ENCODE measurements at regions not wholly inside any gene's neighbourhood (a gene's known extent, or its start where the extent isn't known, plus 50 kb on each side); places are given as distances from the start of the nearest gene placed in this dataset.

DNA sequence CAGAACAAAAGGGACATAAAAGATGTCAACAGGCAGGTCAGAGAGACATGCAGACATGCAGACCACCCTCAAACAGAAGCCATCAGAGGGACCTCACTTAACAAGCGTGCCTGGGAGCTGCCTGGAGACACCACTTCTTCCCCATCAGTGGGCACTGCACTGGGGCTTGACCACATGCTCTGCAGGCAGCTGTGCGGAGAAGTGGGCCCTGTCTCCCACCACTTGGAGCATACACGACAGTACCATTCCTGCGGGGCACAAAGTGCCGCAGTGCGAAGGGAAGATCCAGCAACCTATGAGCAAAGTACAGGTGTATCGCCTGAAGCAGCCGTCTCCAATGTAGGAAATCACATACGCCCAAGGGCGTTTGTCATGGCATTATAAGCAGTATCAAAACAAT is 150.5 kb upstream of the FOXD4L5 start:
- intact Hi-C loops (cut with micrococcal nuclease; ENCODE audit: unreplicated experiment), result no loop called here
- Histone ChIP-seq H3K9me3 (ENCODE audit: low read length) (no peaks in the 10 kb centered on the region), H3K36me3 (ENCODE audit: insufficient read depth, low read length) (no peaks in the 10 kb centered on the region), H3K4me1 (ENCODE audit: insufficient read depth, low read length, poor library complexity, severe bottlenecking) (no peaks in the 10 kb centered on the region), H3K4me3 (ENCODE audit: low read depth, low read length, poor library complexity, severe bottlenecking) (no peak overlapping the region), H3K27ac (ENCODE audit: low read depth, low read length, poor library complexity, severe bottlenecking) (no peak overlapping the region), H2AFZ (ENCODE audit: low read length) (no peak overlapping the region), H3K9me2 (ENCODE audit: insufficient read depth, low read length) (no peaks in the 10 kb centered on the region), H4K20me1 (ENCODE audit: insufficient read depth, low read length) (no peaks in the 10 kb centered on the region), H3K79me2 (ENCODE audit: insufficient read depth, low read depth, low read length) (no peaks in the 10 kb centered on the region), H3K4me2 (ENCODE audit: low read length) (no peak overlapping the region)
- no peak for TF ChIP-seq EZH2phosphoT487 (IDR thresholded peaks at IDR 0.05; ENCODE audit: borderline replicate concordance, low read depth, low read length)
- no peak for TF ChIP-seq CTCF (conservative IDR thresholded peaks at IDR 0.05; ENCODE audit: low read length)
- BruUV-seq (replicated peaks), result no TSS peak
- CTCF ChIA-PET (ENCODE audit: unreplicated experiment), result no interaction called here
- DNase-seq (ENCODE audit: low spot score), result no peak
- POLR2A ChIA-PET, result no interaction called here

DNA sequence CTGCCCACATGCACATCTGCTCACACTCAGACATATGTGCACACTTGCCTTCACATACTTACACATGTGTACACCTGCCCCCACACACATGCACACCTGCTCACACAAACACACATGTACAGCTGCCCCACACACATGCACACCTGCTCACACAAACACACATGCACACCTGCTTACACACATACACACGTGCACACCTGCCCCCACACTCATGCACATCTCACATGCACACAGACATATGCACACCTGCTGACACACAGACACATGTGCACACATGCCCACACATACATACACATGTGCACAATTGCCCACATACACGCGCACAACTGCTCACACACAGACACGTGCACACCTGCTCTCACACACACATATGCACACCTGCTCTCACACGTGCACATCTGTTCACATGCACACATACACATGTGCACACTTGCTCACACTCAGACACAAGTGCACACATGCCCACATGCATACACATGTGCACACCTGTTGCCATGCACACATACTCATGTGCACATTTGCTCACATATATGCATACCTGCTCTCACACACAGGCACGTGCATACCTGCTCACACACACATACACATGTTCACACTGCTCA is 147.8 kb upstream of the FOXD4L5 start:
- ChIA-PET POLR2A (no interaction called here), CTCF (ENCODE audit: unreplicated experiment) (no interaction called here)
- no peak for TF ChIP-seq EZH2phosphoT487 (IDR thresholded peaks at IDR 0.05; ENCODE audit: borderline replicate concordance, low read depth, low read length)
- TF ChIP-seq CTCF (conservative IDR thresholded peaks at IDR 0.05; ENCODE audit: low read length), result no peak
- no peak for DNase-seq (ENCODE audit: low spot score)
- H3K36me3 ChIP-seq (ENCODE audit: insufficient read depth, low read length), result no peaks in the 10 kb centered on the region
- no peaks in the 10 kb centered on the region for H3K4me1 ChIP-seq (ENCODE audit: insufficient read depth, low read length, poor library complexity, severe bottlenecking)
- BruUV-seq (replicated peaks), result no TSS peak
- intact Hi-C loops (cut with micrococcal nuclease; ENCODE audit: unreplicated experiment), result no loop called here
- no peak overlapping the region for H3K4me2 ChIP-seq (ENCODE audit: low read length)
- H4K20me1 ChIP-seq (ENCODE audit: insufficient read depth, low read length), result no peaks in the 10 kb centered on the region
- H3K79me2 ChIP-seq (ENCODE audit: insufficient read depth, low read depth, low read length), result no peaks in the 10 kb centered on the region
- no peak overlapping the region for H3K4me3 ChIP-seq (ENCODE audit: low read depth, low read length, poor library complexity, severe bottlenecking)
- no peaks in the 10 kb centered on the region for H3K9me3 ChIP-seq (ENCODE audit: low read length)
- no peak overlapping the region for H3K27ac ChIP-seq (ENCODE audit: low read depth, low read length, poor library complexity, severe bottlenecking)
- no peak overlapping the region for H2AFZ ChIP-seq (ENCODE audit: low read length)
- no peaks in the 10 kb centered on the region for H3K9me2 ChIP-seq (ENCODE audit: insufficient read depth, low read length)

- Histone ChIP-seq H3K4me3 (ENCODE audit: low read depth, low read length, poor library complexity, severe bottlenecking) (no peak overlapping the region), H3K9me2 (ENCODE audit: insufficient read depth, low read length) (no peaks in the 10 kb centered on the region), H3K79me2 (ENCODE audit: insufficient read depth, low read depth, low read length) (no peaks in the 10 kb centered on the region), H3K36me3 (ENCODE audit: insufficient read depth, low read length) (no peaks in the 10 kb centered on the region), H4K20me1 (ENCODE audit: insufficient read depth, low read length) (no peaks in the 10 kb centered on the region), H3K4me2 (ENCODE audit: low read length) (no peak overlapping the region), H3K4me1 (ENCODE audit: insufficient read depth, low read length, poor library complexity, severe bottlenecking) (no peaks in the 10 kb centered on the region), H3K27ac (ENCODE audit: low read depth, low read length, poor library complexity, severe bottlenecking) (no peak overlapping the region), H3K9me3 (ENCODE audit: low read length) (no peaks in the 10 kb centered on the region), H2AFZ (ENCODE audit: low read length) (no peak overlapping the region)
- CTCF ChIA-PET (ENCODE audit: unreplicated experiment), result no interaction called here
- POLR2A ChIA-PET, result no interaction called here
- no peak for DNase-seq (ENCODE audit: low spot score)
- intact Hi-C loops (cut with micrococcal nuclease; ENCODE audit: unreplicated experiment), result no loop called here
- no peak for TF ChIP-seq CTCF (conservative IDR thresholded peaks at IDR 0.05; ENCODE audit: low read length)
- no peak for TF ChIP-seq EZH2phosphoT487 (IDR thresholded peaks at IDR 0.05; ENCODE audit: borderline replicate concordance, low read depth, low read length)
- BruUV-seq (replicated peaks), result no TSS peak
These were observed 147.0 kb upstream of the FOXD4L5 start for GRCh38 chr9:65432051-65432450.

Data from OCI-LY7 (cell line).